Keratinocyte (primary cell): ENCODE measurements at regions not wholly inside any gene's neighbourhood (a gene's known extent, or its start where the extent isn't known, plus 50 kb on each side); places are given as distances from the start of the nearest gene placed in this dataset.

Experiments used
- DNase-seq: peaks from one replicate; pipeline ENCODE4 v3.0.0-alpha.2; 2011; ENCODE audit warnings: low read depth, missing footprints, low spot score
- FAIRE-seq: peaks from 2 replicates; lab custom pipeline; 2011; peaks lifted over from hg19 to GRCh38; lab: Jason Lieb, UNC
- H2AFZ ChIP-seq: 2 replicates; pipeline ENCODE4 v1.6.0; 2012; ENCODE audit warnings: low read length, control low read depth, inconsistent platforms; ENCODE audit not compliant: control insufficient read depth
- H3K27ac ChIP-seq: 2 replicates; pipeline ENCODE4 v1.5.1; 2011; ENCODE audit warnings: low read length; ENCODE audit not compliant: control insufficient read depth, insufficient read depth
- H3K27me3 ChIP-seq: 3 replicates; pipeline ENCODE4 v1.6.0; 2011; ENCODE audit warnings: low read length; ENCODE audit not compliant: control insufficient read depth, insufficient read depth; ENCODE audit errors: extremely low read depth
- H3K36me3 ChIP-seq, 2 experiments: 2 replicates in 1 of 2; 3 replicates in 1 of 2; pipeline ENCODE4 v1.5.1; 2011; ENCODE audit warnings: low read length in 2 of 2, mild to moderate bottlenecking in 1 of 2; ENCODE audit not compliant: control insufficient read depth in 2 of 2, insufficient read depth in 2 of 2; ENCODE audit errors: extremely low read depth in 1 of 2
- H3K4me1 ChIP-seq: 3 replicates; pipeline ENCODE4 v1.5.1; 2011; ENCODE audit warnings: low read length; ENCODE audit not compliant: control insufficient read depth, insufficient read depth; ENCODE audit errors: extremely low read depth
- H3K4me2 ChIP-seq: 3 replicates; pipeline ENCODE4 v1.6.0; 2011; ENCODE audit warnings: low read depth, low read length; ENCODE audit not compliant: control insufficient read depth, insufficient read depth; ENCODE audit errors: extremely low read depth
- H3K4me3 ChIP-seq, 3 experiments: fragments of 200-600 bp in 1 of 3; sonication (generic) in 1 of 3; 2 replicates in 2 of 3; 3 replicates in 1 of 3; pipeline ENCODE4 v1.5.1; 2011 to 2016; ENCODE audit warnings: low read length in 3 of 3, mild to moderate bottlenecking in 3 of 3, control low read depth in 2 of 3, inconsistent platforms in 1 of 3, low read depth in 1 of 3, mixed read lengths in 1 of 3, mixed run types in 1 of 3, moderate library complexity in 1 of 3; ENCODE audit not compliant: control insufficient read depth in 2 of 3, insufficient read depth in 2 of 3; ENCODE audit errors: extremely low read depth in 1 of 3
- H3K79me2 ChIP-seq: 2 replicates; pipeline ENCODE4 v1.6.0; 2012; ENCODE audit warnings: low read length; ENCODE audit not compliant: control insufficient read depth, insufficient read depth
- H3K9ac ChIP-seq: 3 replicates; pipeline ENCODE4 v1.6.0; 2011; ENCODE audit warnings: low read length; ENCODE audit not compliant: control insufficient read depth, insufficient read depth; ENCODE audit errors: extremely low read depth
- H3K9me1 ChIP-seq: 3 replicates; pipeline ENCODE4 v1.6.0; 2011; ENCODE audit warnings: low read length; ENCODE audit not compliant: control insufficient read depth, insufficient read depth; ENCODE audit errors: extremely low read depth
- H3K9me3 ChIP-seq: 2 replicates; pipeline ENCODE4 v1.5.1; 2012; ENCODE audit warnings: low read depth, low read length; ENCODE audit not compliant: control insufficient read depth
- H4K20me1 ChIP-seq: 3 replicates; pipeline ENCODE4 v1.6.0; 2011; ENCODE audit warnings: low read length; ENCODE audit not compliant: control insufficient read depth, insufficient read depth; ENCODE audit errors: extremely low read depth
- EZH2 ChIP-seq: IDR thresholded peaks from one replicate; pipeline ENCODE4 v1.6.1; 2012; ENCODE audit warnings: inconsistent platforms, mild to moderate bottlenecking, low read length, moderate library complexity
- dilution Hi-C: fragments of 300-500 bp; cut with MboI; formaldehyde crosslinking; loops from one replicate; pipeline ENCODE4 v1.7.0; 2020; ENCODE audit warnings: low sequenced_read_pairs; ENCODE audit not compliant: extremely low pct_ligation_motif_present
- TF ChIP-seq, protein P1 (sequence below), 3 experiments: IDR thresholded peaks in 1 of 3; conservative IDR thresholded peaks in 1 of 3; optimal IDR thresholded peaks in 1 of 3; 2 replicates in 2 of 3; 3 replicates in 1 of 3; pipeline versions ENCODE3 to v1.5.1; 2011; ENCODE audit warnings: low read length in 3 of 3, mild to moderate bottlenecking in 3 of 3, moderate library complexity in 2 of 3, control low read depth in 1 of 3, inconsistent platforms in 1 of 3; ENCODE audit not compliant: insufficient read depth in 2 of 3; ENCODE audit errors: extremely low read depth in 1 of 3

DNA sequence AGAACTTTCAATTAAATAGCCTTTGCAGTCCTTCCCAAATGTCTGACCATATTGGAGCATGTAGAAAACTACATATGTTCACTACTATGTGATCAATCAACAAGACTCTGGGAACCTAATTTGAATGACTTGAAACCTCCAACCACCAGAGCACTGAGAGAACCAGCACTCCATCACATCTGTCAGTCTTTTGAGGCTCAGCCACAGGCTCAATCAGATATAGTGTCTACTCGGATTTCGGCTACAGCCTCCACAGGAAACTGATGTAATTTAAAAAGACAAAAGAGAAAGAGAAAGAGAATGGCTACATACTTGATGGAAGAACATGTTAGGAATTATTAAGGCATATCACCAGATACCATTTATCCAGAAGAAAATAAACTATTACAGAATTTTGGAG, 859.0 kb downstream of the FAM181B start:
- Histone ChIP-seq H4K20me1 (no peaks in the 10 kb centered on the region), H3K4me1 (peaks cover 3% of the 10 kb centered on the region), H3K36me3 (no peaks in the 10 kb centered on the region), H3K27me3 (no peaks in the 10 kb centered on the region), H3K79me2 (no peaks in the 10 kb centered on the region), H3K9ac (no peak overlapping the region), H3K9me1 (no peaks in the 10 kb centered on the region), H3K9me3 (no peaks in the 10 kb centered on the region), H2AFZ (no peak overlapping the region), H3K4me2 (no peak overlapping the region), H3K4me3 (no peak overlapping the region), H3K27ac (no peak overlapping the region)
- no peak for TF ChIP-seq EZH2
- TF ChIP-seq, protein P1, sequence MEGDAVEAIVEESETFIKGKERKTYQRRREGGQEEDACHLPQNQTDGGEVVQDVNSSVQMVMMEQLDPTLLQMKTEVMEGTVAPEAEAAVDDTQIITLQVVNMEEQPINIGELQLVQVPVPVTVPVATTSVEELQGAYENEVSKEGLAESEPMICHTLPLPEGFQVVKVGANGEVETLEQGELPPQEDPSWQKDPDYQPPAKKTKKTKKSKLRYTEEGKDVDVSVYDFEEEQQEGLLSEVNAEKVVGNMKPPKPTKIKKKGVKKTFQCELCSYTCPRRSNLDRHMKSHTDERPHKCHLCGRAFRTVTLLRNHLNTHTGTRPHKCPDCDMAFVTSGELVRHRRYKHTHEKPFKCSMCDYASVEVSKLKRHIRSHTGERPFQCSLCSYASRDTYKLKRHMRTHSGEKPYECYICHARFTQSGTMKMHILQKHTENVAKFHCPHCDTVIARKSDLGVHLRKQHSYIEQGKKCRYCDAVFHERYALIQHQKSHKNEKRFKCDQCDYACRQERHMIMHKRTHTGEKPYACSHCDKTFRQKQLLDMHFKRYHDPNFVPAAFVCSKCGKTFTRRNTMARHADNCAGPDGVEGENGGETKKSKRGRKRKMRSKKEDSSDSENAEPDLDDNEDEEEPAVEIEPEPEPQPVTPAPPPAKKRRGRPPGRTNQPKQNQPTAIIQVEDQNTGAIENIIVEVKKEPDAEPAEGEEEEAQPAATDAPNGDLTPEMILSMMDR (optimal IDR thresholded peaks at IDR 0.05 in 1 of 3, IDR thresholded peaks at IDR 0.05 in 1 of 3, conservative IDR thresholded peaks at IDR 0.05 in 1 of 3; ENCODE audit: extremely low read depth in 1 of 3, insufficient read depth in 2 of 3, low read length in 3 of 3): no peak
- DNase-seq: no peak
- FAIRE-seq: no peak
- dilution Hi-C loops: no loop called here

DNA sequence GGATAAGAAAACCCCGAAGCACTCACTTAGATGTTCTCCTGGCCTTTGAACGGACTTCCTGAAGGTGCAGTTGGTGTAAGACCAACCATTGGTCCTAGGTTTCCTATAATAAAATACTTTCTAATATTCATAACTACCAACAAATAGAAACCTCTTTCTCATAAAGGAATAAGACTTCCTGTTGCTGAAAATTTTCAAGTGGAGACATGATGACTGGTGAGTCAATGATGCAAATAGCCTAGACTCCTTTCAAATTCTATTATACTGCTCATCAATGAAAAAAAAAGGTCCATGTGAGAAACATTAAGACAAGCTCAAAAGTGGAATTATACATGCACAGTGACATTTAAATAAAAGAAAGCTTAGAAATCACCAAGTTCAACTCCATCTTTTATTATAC, 862.8 kb downstream of the FAM181B start:
- Histone ChIP-seq H3K27ac (no peak overlapping the region), H3K27me3 (no peaks in the 10 kb centered on the region), H3K4me1 (peaks cover 3% of the 10 kb centered on the region), H4K20me1 (no peaks in the 10 kb centered on the region), H3K9ac (no peak overlapping the region), H3K36me3 (no peaks in the 10 kb centered on the region), H3K9me3 (no peaks in the 10 kb centered on the region), H3K79me2 (no peaks in the 10 kb centered on the region), H3K9me1 (no peaks in the 10 kb centered on the region), H3K4me2 (no peak overlapping the region), H2AFZ (no peak overlapping the region), H3K4me3 (no peak overlapping the region)
- FAIRE-seq (no peak), DNase-seq (no peak)
- dilution Hi-C loops: no loop called here
- TF ChIP-seq, protein P1 (optimal IDR thresholded peaks at IDR 0.05 in 1 of 3, IDR thresholded peaks at IDR 0.05 in 1 of 3, conservative IDR thresholded peaks at IDR 0.05 in 1 of 3; ENCODE audit: extremely low read depth in 1 of 3, insufficient read depth in 2 of 3, low read length in 3 of 3): no peak
- TF ChIP-seq EZH2: no peak
